ENCODE measurements at regions not wholly inside any gene's neighbourhood (a gene's known extent, or its start where the extent isn't known, plus 50 kb on each side); places are given as distances from the start of the nearest gene placed in this dataset.

GRCh38 chr11:134716582-134716981 lies 304.5 kb upstream of the B3GAT1 start:
- no peak for DNase-seq

- no peak for DNase-seq
These were observed 302.1 kb upstream of the B3GAT1 start for GRCh38 chr11:134714021-134714656.

- DNase-seq, result no peak
These were observed 300.4 kb upstream of the B3GAT1 start for GRCh38 chr11:134712228-134713145.

GRCh38 chr11:134711588-134711987 lies 299.5 kb upstream of the B3GAT1 start:
- no peak for DNase-seq

GRCh38 chr11:134710861-134711407 lies 298.9 kb upstream of the B3GAT1 start:
- no peak for DNase-seq

- no peak for DNase-seq
These were observed 293.8 kb upstream of the B3GAT1 start for GRCh38 chr11:134705858-134706257.

DNA sequence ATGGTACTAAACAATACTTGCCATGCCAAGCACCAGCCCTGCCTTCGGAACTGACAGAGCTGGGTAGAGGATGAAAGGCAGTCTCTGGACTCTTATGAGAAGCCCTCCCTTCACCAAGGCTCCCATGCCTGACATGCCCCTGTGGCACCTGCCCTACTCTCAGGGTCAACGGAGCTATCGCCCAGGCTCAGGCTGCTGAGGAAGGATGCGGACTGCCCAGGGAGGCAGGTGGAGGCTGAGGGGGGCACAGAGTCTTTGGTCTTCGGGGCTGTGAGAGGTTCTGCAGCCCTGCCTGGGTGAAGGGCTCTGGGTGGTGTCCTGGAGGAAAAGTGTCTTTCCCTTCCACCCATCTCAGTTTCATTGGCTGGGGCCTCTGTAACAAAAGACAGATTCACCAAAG lies 290.8 kb upstream of the B3GAT1 start:
- no peak for DNase-seq

DNA sequence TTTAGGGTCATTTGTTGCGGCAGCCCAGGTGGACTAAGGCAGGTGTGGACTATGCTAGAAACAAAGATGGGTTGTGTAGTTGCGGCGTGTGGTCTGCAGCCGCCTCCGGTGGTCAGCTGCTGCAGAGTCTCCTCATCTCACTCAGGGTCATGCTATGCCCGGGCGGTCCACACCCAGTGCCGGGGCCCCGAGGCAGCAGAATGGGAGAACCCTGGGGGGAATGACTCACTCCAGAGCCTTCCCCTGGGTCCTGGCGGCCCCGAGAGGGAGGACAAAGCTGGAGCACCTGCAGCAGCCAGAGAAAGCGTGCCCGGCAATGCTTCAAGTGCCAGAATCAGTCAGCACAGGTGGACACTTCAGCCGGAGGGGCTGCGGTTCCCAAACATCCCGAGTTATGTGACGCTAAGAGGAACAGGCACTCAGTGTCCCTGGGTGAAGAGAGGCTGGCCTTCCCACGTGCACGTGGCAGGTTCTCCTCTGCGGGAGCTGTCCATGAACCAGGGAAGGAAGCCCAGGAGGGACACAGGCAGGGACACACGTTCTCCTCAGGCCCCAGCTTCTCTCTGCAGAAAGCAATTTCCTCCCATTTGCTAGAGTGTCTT lies 289.6 kb upstream of the B3GAT1 start:
- no peak for DNase-seq

DNA sequence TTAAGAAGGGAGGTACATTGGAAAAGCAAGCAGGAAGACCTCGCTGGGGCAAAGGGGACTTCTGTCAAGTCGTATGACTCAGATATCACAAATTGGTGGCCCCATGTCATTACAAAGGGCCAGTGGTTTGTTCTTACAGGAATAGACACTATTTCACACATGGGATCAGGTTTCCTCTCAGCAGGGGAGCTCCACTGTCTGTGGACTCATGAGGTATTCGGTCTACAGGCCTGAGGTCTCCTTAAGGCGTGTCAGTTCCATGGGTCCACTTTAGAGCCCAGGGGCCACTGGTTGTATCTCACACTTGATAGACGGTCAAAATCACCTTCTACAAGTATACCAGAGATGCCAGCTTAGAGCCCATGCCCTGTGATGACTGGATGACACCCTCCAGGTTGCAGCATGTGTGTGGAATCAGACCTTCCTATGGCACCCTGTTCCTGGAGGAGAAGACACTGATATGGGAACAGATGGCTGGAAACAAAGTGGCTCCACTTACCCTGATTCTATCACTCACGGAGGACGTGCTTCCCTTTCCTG lies 288.1 kb upstream of the B3GAT1 start:
- no peak for DNase-seq

- no peak for DNase-seq
These were observed 284.4 kb upstream of the B3GAT1 start for GRCh38 chr11:134696455-134696854.

DNA sequence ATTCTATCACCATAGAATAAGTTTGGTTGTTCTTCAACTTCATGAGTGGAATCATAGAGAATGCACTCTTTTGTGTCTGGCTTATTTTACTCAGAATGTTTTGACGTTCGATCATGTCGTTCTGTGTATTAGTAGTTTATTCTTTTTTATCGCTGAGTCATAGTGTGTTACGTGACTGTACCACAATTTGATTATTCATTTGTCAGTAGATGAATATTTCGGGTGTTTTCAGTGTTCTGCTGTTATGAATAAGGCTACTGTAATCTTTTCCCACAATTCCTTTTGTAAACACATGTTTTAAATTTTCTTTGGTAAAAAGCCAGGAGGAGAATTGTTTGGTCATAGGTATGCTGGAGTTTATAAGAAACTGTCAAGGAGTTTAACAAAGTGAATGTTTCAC lies 279.9 kb upstream of the B3GAT1 start:
- DNase-seq, result no peak

- DNase-seq, result no peak
These were observed 279.3 kb upstream of the B3GAT1 start for GRCh38 chr11:134691295-134691873.

- DNase-seq, result no peak
These were observed 277.8 kb upstream of the B3GAT1 start for GRCh38 chr11:134689886-134690285.

DNA sequence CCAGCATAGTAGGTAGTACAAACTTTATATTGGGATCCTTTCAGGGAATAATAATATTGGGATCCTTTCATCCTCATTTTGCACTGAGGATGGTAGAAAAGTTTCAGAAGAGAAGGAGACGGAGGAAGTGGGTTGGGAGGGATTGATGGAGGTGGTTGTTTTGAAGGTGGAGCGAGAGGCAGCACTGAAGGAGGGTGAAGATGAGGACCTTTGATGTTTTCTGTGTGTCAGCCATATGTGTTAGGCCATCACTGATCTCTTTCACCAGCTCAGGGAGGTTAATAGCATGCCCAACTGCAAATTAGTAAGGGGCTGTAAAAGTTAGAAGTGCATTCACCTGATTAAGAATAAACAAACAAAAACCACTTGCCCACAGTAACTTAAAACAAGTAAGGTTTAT lies 275.5 kb upstream of the B3GAT1 start:
- DNase-seq, result no peak

- DNase-seq, result no peak
These were observed 274.5 kb upstream of the B3GAT1 start for GRCh38 chr11:134686460-134687061.

DNA sequence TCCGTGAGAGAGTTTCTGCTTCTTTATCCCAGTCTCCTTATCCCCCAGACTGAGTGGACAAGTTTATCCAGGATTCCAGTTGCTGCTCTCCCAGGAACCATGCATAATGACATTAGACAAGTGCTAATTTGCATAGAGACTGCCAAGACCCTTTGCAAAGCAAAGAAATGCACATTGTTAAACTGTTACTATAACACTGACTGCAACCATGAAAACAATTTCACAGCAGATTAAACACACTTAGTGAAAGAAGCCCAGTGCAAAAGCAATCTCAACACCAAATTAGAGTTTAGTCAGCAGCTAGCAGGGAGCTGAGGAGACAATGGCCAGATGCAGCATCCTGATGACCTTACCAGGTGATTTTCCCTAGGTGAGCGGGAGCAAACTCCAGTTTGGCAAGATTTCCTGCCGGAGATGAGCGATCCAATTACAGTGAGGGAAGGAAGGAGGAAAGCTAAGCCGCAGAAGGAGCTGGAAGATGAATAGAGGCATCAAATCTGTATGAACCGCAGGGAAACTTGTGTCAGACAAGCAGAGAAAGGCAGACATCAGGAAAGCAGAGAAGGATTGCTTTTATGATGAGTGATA lies 273.8 kb upstream of the B3GAT1 start:
- no peak for DNase-seq

- no peak for DNase-seq
These were observed 272.5 kb upstream of the B3GAT1 start for GRCh38 chr11:134684576-134684975.

DNA sequence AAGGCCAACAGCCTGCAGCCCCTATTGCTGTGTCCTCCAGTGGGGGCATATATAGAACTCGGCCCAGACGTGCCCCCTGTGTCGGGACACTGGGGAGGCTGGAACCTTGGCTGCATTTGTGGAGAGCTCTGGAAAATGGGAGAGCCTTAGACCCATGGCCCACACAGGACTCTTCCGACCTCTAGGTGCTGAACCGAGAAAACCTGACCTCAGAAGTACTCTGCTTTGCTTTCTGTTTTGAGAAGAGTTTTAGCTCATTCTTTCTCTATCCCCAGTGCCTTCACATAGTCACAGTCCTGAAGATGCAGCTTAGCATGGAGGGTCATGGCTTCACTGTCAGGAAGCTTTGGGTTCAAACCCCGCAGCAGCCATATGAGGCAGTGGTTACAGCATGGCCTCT lies 271.8 kb upstream of the B3GAT1 start:
- no peak for DNase-seq

- DNase-seq, result no peak
These were observed 270.5 kb upstream of the B3GAT1 start for GRCh38 chr11:134682577-134682976.

GRCh38 chr11:134679592-134679991 lies 267.6 kb upstream of the B3GAT1 start:
- DNase-seq, result no peak

DNA sequence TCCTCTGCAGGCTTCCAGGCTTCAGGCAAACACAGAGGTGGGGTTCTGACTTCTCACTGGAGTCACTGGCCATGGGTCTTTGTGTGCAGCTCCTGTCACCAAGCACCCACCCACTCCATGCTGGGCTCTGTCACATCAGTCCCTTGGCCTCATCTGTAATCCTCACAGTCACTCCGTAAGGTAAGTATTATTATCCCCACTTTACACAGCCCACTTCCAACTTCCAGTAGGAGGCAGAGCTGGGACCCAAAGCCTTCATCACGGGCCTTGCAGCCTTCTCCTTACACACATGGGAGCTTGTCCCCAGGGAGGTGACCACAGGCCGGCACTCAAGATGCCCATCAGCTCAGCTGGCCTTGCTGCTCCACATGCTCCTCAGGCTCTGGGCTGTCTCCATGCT lies 266.7 kb upstream of the B3GAT1 start:
- no peak for DNase-seq

DNA sequence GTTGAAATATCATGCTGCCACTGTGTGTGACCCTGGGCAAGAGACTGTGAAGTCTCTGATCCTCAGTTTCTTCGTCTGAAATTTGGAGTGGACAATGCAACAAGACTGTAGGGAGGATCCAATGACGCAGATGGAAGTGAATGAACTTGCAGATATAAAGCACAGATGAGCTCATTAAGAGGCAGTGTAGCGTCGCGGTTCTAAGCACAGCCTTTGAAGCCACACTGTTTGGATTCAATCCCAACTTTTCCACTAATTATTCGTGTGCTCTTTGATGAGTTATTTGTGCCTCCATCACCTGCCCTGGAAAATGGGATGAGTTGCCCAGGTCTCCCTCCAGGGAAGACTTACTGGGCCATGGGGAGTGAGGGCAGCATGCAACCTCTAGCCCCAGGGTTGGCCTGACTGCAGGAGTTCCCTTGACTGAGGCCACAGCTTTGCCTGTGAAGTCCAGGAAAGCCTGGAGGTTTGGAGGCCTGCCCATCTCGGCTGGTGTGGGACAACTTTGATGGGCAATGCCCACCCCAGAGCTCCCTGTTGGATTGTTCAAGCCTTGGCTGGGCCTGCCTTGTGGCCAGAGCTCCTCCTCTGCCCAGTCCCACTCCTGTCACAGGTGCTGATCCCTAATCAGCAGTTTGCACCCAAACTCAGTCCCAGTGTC lies 266.0 kb upstream of the B3GAT1 start:
- DNase-seq, result no peak

All from CD4-positive, alpha-beta T cell treated with Interleukin-21 for 1 hour (primary cell).